ENCODE measurements at regions not wholly inside any gene's neighbourhood (a gene's known extent, or its start where the extent isn't known, plus 50 kb on each side); places are given as distances from the start of the nearest gene placed in this dataset.

DNA sequence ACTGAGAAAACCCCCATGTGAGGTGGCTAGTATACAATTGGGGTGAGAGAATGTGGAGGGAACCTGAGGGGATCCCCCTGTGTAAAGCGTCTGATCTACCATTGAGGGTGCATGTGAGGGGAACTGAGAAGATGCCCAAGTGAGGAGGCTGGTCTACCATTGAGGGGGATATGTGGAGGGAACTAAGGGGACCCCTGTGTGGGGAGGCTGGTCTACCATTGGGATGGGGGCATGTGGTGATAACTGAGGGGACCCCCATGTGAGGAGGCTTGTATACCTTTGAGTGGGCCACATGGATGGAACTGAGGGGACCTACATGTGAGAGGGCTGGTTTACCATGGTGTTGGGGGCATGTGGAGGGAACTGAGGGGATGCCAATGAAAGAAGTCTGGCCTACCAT, 160.8 kb downstream of the FBLN2 start:
- no peak for TF ChIP-seq CHD2 (IDR thresholded peaks at IDR 0.05; ENCODE audit: low read length, partially characterized antibody)
- TF ChIP-seq, protein P1, sequence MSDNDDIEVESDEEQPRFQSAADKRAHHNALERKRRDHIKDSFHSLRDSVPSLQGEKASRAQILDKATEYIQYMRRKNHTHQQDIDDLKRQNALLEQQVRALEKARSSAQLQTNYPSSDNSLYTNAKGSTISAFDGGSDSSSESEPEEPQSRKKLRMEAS (IDR thresholded peaks at IDR 0.05; ENCODE audit: low read depth) = no peak
- no peak for TF ChIP-seq ELF1 (IDR thresholded peaks at IDR 0.05)
- no peak for TF ChIP-seq FOXJ3 (CRISPR knock-in tag; IDR thresholded peaks at IDR 0.05)
- no peak for TF ChIP-seq REST (IDR thresholded peaks at IDR 0.05; ENCODE audit: low read depth, low read length)
- TF ChIP-seq EZH2phosphoT487 (IDR thresholded peaks at IDR 0.05; ENCODE audit: borderline replicate concordance, low read depth) = no peak
- TF ChIP-seq GATA2 (CRISPR knock-in tag; IDR thresholded peaks at IDR 0.05) = no peak
- TF ChIP-seq ZBTB33 (IDR thresholded peaks at IDR 0.05; ENCODE audit: borderline replicate concordance, low read depth) = no peak
- no peak for TF ChIP-seq GABPA (IDR thresholded peaks at IDR 0.05; ENCODE audit: low read depth)
- TF ChIP-seq SMC3 (IDR thresholded peaks at IDR 0.05; ENCODE audit: low read depth, low read length) = no peak
- no peak for TF ChIP-seq JUND (IDR thresholded peaks at IDR 0.05)
- TF ChIP-seq RFX5 (IDR thresholded peaks at IDR 0.05; ENCODE audit: low read length) = no peak
- TF ChIP-seq RAD21 (IDR thresholded peaks at IDR 0.05; ENCODE audit: low read length) = no peak
- TF ChIP-seq SIN3A (IDR thresholded peaks at IDR 0.05; ENCODE audit: borderline replicate concordance, low read depth, low read length) = no peak
- no peak for TF ChIP-seq NRF1 (IDR thresholded peaks at IDR 0.05; ENCODE audit: low read depth, low read length)
- no peak for TF ChIP-seq TAF1 (IDR thresholded peaks at IDR 0.05; ENCODE audit: borderline replicate concordance, low read depth, low read length)
- TF ChIP-seq, protein P2, sequence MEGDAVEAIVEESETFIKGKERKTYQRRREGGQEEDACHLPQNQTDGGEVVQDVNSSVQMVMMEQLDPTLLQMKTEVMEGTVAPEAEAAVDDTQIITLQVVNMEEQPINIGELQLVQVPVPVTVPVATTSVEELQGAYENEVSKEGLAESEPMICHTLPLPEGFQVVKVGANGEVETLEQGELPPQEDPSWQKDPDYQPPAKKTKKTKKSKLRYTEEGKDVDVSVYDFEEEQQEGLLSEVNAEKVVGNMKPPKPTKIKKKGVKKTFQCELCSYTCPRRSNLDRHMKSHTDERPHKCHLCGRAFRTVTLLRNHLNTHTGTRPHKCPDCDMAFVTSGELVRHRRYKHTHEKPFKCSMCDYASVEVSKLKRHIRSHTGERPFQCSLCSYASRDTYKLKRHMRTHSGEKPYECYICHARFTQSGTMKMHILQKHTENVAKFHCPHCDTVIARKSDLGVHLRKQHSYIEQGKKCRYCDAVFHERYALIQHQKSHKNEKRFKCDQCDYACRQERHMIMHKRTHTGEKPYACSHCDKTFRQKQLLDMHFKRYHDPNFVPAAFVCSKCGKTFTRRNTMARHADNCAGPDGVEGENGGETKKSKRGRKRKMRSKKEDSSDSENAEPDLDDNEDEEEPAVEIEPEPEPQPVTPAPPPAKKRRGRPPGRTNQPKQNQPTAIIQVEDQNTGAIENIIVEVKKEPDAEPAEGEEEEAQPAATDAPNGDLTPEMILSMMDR (IDR thresholded peaks at IDR 0.05) = no peak
- no peak for TF ChIP-seq POLR2AphosphoS5 (IDR thresholded peaks at IDR 0.05; ENCODE audit: low read depth, low read length)
- WGBS (ENCODE audit: low lambda C conversion rate) = 24% methylated on average over 1 of the region's 1 CpG
- no peaks in the 10 kb centered on the region for H3K27me3 ChIP-seq (ENCODE audit: insufficient read depth)
- POLR2A ChIA-PET = no interaction called here
- no peaks in the 10 kb centered on the region for H3K36me3 ChIP-seq (replicated peaks in 1 of 2; ENCODE audit: control insufficient read depth in 1 of 2, insufficient read depth in 2 of 2, low read length in 1 of 2)
- no peak overlapping the region for H2AFZ ChIP-seq (ENCODE audit: low read depth)
- H3F3A ChIP-seq (replicated peaks; ENCODE audit: insufficient read depth) = no peaks in the 10 kb centered on the region
- no peaks in the 10 kb centered on the region for H3K4me1 ChIP-seq (ENCODE audit: control insufficient read depth in 1 of 2, insufficient read depth in 2 of 2, low read depth in 1 of 2, low read length in 1 of 2)
- H3K79me2 ChIP-seq (ENCODE audit: insufficient read depth) = no peaks in the 10 kb centered on the region
- no peaks in the 10 kb centered on the region for H3K9me3 ChIP-seq
- CTCF ChIA-PET = no interaction called here
- no peaks in the 10 kb centered on the region for H4K20me1 ChIP-seq (ENCODE audit: insufficient read depth)
- H3K4me2 ChIP-seq = no peak overlapping the region
- no peak overlapping the region for H3K27ac ChIP-seq (ENCODE audit: low read depth in 2 of 2, low read length in 1 of 2)
- no peaks in the 10 kb centered on the region for H3K9me2 ChIP-seq
- DNase-seq = no peak
- H3K4me3 ChIP-seq (ENCODE audit: low read depth in 2 of 2, low read length in 1 of 2) = no peak overlapping the region
- no peak overlapping the region for H3K9ac ChIP-seq
